ENCODE measurements at regions not wholly inside any gene's neighbourhood (a gene's known extent, or its start where the extent isn't known, plus 50 kb on each side); places are given as distances from the start of the nearest gene placed in this dataset.

GRCh38 chr11:106466521-106467080 lies 389.1 kb downstream of the AASDHPPT start:
- DNase-seq, result no peak

DNA sequence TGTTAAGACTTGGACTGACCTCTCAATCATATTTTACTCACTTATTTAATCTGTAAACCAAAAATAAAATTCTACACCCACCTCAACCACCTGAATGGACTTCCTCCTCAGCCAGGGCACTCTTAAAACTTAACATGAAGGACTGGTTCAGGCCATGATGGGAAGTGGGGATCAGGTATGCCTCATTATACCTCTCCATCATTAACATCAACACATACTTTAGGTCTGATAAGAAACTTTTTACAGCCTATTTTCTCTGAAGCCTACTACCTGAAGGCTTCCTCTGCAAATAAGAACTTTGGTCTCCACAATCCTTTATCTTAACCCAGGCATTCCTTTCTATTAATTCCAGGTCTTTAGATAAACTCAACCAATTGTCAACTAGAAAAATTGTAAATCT lies 390.0 kb downstream of the AASDHPPT start:
- DNase-seq, result no peak

DNA sequence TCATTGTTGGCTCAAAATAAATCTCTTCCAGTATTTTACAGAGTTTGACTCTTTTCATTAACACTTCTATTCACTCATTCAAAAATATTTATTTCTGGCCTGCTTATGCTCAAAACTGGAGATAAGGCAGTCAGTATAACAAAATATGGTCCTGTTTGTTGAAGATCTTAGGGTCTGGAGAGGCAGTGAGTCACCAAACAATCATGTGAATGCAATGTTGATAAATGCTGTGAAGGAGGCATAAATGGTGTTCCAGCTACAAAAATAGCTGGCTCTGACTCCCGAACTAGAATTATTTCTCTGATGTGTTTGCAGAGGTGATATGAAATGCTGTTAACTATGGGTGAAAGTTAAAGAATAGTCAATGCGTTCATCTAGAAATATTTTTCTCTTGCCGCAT lies 390.6 kb downstream of the AASDHPPT start:
- DNase-seq, result no peak

DNA sequence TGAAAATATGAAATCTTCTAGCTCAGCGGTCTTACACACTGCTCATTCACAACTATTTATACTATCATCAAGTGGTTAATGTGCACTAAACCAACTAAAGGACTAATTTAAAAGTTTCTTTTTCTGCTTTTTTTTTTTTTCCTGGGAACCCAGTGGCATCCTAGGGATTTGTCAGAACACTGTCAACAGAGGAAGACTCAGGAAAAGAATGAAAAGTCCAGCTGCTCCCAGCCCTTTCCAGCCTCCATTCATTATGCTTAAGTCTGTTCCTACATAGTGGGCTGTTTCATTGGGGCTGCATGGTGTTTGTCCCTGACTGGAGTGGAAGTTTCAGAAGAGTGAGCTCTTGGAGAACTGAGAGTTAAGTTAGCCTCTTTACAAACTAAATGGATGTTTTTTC lies 391.1 kb downstream of the AASDHPPT start:
- DNase-seq, result no peak

- DNase-seq, result no peak
Measured at GRCh38 chr11:106470230-106470629, 392.8 kb downstream of the AASDHPPT start.

DNA sequence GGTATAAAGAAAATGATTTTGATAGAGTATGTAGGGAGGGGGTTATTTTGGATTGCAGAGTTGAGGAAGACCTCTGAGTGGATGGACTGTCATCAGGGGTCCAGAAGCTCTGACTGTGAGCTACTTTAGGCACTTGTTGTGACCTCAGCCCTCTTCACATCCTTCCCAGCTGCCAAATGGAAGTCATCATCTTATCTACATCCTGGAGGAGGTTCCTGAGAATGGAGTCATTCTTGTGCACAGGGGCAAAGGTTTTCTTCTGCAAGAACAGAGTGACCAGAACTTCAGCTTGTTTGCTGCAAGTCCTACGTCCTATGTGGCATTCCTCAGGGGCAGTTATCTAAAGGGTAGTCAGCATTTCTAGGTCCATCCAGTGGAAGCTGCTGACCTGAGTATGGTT lies 393.8 kb downstream of the AASDHPPT start:
- no peak for DNase-seq

DNA sequence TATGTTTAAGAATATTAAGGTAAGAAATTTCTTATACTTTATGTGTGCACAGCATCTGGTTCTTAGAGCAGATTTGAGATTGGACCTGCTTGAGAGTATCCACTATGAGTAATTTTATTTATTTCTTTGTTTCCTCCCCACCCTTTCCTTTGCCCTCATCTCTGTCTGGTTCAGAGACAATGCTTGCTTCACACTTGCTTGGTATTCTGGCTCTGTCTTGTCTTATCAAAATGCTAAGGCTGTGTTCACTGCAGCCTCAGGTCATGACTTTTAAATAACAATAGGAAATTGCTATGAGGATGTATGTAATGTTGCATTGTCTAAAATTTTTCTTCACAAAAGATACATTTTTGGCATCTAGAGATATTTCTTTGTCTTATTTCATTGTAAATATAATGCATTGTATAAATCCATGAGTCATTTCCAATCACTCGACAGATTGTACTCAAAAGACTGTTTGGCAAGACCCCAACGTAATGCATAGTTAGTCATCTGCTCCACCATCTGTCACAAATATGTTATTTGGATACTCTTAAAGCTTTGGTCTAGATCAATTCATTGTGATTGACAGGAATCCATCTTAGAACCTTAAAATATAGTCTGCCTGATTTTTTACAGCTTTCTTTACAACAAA lies 395.7 kb downstream of the AASDHPPT start:
- no peak for DNase-seq

DNA sequence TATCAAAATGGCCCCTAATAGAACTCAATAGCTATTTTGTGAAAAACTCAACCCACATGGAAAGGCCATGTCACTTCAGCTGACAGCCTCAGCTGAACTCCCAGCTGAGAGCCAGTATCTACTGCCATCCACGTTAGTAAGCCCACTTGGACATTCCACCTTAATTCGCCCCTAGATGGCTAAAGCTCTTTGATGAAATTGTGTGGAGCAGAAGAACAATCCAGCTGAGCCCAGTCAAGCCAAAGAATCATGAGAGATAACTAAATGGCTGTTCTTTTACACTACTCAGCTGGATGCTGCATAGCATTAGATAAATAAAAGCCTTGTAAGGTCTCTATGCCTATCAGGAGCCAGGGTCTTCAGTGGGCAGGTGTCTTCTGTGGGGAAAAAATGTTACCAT lies 396.8 kb downstream of the AASDHPPT start:
- DNase-seq, result no peak

- DNase-seq, result no peak
Measured at GRCh38 chr11:106475181-106475580, 397.7 kb downstream of the AASDHPPT start.

GRCh38 chr11:106477776-106478175 lies 400.3 kb downstream of the AASDHPPT start:
- DNase-seq, result no peak

DNA sequence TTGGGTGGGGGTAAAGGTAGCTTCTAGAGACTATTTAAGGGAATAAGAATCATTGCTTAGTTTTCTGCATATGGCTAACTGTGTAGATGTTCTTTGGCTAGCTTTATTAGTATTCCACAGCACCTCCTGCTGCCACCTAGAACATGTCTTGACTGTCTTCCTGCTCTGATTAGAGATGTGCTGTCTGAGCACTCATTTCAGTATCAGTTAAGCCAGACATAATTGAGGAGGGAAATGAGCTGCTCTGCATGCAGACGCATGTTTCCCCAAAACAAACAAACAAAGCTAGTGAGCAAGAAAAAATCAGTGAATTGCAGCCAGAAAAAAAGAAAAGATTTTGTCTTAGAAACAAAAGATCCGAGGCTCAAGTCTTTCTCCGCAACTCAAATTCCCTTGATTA lies 402.2 kb downstream of the AASDHPPT start:
- no peak for DNase-seq

DNA sequence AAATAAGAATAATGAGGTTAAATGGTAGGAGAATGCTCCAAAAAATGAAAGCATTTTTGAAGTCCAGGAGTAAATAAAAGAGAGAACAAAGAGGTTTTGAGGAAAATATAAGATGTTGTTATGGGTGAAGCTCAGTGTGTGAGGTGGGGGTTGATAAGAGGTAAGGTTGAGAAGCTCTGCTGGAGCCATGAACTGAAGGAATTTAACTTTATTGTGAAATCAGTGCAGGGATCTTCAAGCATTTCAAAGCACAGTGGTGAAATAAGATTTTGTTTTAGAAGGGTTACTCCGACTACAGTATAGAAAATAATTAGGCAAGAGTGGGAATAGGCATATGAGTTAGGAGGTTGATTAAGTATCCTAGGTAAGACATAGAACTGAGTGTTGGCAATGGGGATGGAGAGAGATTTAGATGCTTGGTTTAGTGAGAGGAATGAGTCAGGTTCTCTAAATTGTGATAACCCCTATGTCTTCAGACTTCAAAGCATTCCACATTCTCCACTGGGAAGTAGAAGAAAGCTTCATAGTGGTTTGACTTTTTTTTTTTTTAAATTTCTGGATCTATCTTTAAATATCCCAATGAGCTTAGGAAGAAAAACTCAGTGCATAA lies 403.2 kb downstream of the AASDHPPT start:
- no peak for DNase-seq

- no peak for DNase-seq
Measured at GRCh38 chr11:106482917-106483785, 405.7 kb downstream of the AASDHPPT start.

- DNase-seq, result no peak
Measured at GRCh38 chr11:106491751-106492150, 414.3 kb downstream of the AASDHPPT start.

- no peak for DNase-seq
Measured at GRCh38 chr11:106493751-106494150, 416.3 kb downstream of the AASDHPPT start.

GRCh38 chr11:106495046-106495445 lies 417.6 kb downstream of the AASDHPPT start:
- DNase-seq, result no peak

DNA sequence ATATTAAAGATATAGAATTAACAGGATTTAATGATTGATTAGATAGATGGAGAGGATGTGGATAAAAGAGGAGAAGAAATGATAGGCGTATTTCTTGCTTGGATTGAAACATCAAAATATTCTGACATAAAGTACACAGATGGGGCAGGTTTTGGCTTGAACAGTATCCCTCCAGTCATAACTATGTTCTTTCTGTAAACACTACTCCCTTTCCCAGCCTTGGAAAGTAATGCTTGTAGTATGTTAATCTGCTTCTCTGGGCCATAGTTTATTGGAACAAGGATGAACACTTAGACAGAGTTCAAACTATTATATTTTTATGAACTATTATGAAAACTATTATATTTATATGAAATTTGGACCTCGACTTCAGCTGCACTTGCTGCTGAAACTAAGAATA lies 419.2 kb downstream of the AASDHPPT start:
- DNase-seq, result no peak

- no peak for DNase-seq
Measured at GRCh38 chr11:106497321-106497720, 419.9 kb downstream of the AASDHPPT start.

DNA sequence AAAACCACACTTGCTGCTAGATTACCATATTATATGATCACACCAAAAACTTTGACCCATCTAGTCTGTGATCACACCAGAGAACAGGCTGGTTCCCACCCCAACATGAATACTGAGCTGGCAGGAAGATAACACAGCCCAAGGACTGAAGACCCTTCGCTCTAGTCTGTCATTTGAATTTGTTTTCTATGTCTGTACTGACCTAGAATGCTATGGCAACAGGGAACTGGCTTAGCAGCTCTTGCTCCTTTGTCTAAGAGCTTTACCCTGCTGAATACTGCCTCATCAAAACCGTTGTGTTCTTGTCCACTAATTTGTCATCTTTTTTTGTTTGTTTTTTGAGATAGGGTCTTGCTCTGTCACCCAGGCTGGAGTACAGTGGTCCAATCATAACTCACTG lies 420.4 kb downstream of the AASDHPPT start:
- no peak for DNase-seq

DNA sequence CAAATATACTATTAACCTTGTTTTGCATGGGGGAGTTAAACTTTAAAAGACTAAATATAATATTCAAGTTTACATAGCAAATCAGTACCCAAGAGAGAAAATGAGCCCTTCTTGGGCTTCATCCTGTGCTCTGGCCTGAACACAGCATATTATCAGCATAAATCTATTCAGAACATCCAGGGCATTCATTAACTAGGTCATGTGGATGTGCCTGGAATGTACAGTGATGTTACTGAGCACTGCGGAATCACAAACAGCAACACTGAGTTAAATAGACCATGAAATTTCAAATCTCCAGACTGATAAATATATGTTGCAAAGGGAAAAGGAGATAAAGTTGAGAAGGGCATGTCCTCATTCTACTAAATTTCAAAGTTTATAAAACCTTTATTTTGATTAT lies 426.4 kb downstream of the AASDHPPT start:
- no peak for DNase-seq

GRCh38 chr11:106507645-106508306 lies 430.3 kb downstream of the AASDHPPT start:
- DNase-seq, result no peak

DNA sequence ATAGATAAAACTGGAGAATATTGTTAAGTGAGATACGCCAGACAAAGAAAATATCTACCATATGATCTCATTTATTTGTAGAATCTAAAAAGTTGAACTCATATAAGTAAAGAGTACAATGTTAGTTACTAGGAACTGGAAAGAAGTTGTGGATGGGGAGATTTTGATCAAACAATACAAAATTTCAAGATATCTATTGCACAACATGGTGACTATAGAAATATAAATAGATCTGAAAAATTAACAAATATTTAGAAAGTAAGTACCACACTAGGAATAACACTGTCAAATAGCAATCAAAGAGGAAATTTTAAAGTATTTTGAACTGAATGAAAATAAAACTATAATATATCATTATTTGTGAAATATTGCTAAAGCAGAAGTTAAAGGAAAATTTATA lies 437.2 kb downstream of the AASDHPPT start:
- DNase-seq, result no peak

- no peak for DNase-seq
Measured at GRCh38 chr11:106517426-106517825, 440.0 kb downstream of the AASDHPPT start.
